ENCODE measurements at regions not wholly inside any gene's neighbourhood (a gene's known extent, or its start where the extent isn't known, plus 50 kb on each side); places are given as distances from the start of the nearest gene placed in this dataset.

DNA sequence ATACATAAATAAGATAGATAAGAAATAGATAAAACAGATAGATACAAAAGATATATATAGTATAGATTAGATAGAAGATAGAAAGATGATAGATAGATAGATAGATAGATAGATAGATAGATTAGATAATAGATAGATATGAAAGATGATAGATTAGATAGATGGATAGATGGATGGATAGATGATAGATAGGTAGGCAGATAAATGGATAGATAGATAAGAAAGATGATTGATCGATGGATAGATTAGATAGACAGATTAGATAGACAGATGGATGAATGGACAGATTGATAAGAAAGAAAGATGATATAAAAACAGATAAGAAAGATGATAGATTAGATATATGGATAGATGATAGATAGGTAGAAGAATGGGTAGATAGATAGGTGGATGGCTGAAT lies 90.3 kb downstream of the SMIM20 start:
- intact Hi-C loops (cut with micrococcal nuclease): no loop called here
- CTCF ChIA-PET: no interaction called here

DNA sequence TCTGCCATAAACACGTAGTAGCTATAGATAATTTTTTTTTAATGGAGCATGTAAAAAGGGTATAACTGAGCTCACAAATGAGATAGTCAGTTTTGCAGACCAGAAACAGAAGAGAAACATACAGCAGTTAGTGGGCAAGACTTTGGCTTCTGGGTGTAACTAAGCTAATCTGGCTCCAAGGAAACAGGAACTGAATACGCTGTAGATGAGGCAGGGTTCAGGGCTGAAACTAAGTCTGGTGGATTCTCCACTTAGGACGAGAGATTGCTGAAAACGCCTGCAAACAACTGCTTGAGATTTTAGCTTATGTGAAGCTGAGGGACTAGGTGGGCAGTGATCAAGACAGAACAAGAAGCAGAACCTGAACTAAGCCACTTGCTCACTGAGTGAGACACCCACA lies 91.7 kb downstream of the SMIM20 start:
- TF ChIP-seq EZH2 (IDR thresholded peaks at IDR 0.05; ENCODE audit: low read length, unreplicated experiment) (no peak), EZH2phosphoT487 (IDR thresholded peaks at IDR 0.05; ENCODE audit: borderline replicate concordance, low read length) (no peak)
- TF ChIP-seq, protein P1, sequence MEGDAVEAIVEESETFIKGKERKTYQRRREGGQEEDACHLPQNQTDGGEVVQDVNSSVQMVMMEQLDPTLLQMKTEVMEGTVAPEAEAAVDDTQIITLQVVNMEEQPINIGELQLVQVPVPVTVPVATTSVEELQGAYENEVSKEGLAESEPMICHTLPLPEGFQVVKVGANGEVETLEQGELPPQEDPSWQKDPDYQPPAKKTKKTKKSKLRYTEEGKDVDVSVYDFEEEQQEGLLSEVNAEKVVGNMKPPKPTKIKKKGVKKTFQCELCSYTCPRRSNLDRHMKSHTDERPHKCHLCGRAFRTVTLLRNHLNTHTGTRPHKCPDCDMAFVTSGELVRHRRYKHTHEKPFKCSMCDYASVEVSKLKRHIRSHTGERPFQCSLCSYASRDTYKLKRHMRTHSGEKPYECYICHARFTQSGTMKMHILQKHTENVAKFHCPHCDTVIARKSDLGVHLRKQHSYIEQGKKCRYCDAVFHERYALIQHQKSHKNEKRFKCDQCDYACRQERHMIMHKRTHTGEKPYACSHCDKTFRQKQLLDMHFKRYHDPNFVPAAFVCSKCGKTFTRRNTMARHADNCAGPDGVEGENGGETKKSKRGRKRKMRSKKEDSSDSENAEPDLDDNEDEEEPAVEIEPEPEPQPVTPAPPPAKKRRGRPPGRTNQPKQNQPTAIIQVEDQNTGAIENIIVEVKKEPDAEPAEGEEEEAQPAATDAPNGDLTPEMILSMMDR (conservative IDR thresholded peaks at IDR 0.05; ENCODE audit: low read depth, low read length): no peak
- H3K27me3 ChIP-seq (ENCODE audit: low read length): no peaks in the 10 kb centered on the region
- H2AFZ ChIP-seq (ENCODE audit: low read length): no peak overlapping the region
- H3K4me3 ChIP-seq (ENCODE audit: low read length): no peak overlapping the region
- DNase-seq: no peak
- no peaks in the 10 kb centered on the region for H3K4me1 ChIP-seq (ENCODE audit: insufficient read depth, low read length)
- POLR2A ChIA-PET (ENCODE audit: unreplicated experiment): no interaction called here
- intact Hi-C loops (cut with micrococcal nuclease): no loop called here
- H3F3A ChIP-seq (ENCODE audit: low read length, unreplicated experiment): no peaks in the 10 kb centered on the region
- no peaks in the 10 kb centered on the region for H3K79me2 ChIP-seq (ENCODE audit: low read length)
- no TSS peak for BruUV-seq (replicated peaks)
- no peaks in the 10 kb centered on the region for H4K20me1 ChIP-seq (ENCODE audit: low read length)
- H3K27ac ChIP-seq (ENCODE audit: low read length): no peak overlapping the region
- no peak overlapping the region for H3K9ac ChIP-seq (ENCODE audit: low read length)
- H3K9me3 ChIP-seq (ENCODE audit: low read length): no peaks in the 10 kb centered on the region
- CTCF ChIA-PET: no interaction called here
- H3K4me2 ChIP-seq (ENCODE audit: low read length): no peak overlapping the region
- H3K36me3 ChIP-seq (ENCODE audit: low read depth, low read length): no peaks in the 10 kb centered on the region
- H3K9me2 ChIP-seq (replicated peaks; ENCODE audit: low read length): no peaks in the 10 kb centered on the region
- ATAC-seq: no peak

More for the DNA sequence above, 90.3 kb downstream of the SMIM20 start:
- H3K79me2 ChIP-seq (ENCODE audit: low read length): no peaks in the 10 kb centered on the region
- POLR2A ChIA-PET (ENCODE audit: unreplicated experiment): interaction anchor here (0.6 kb wide), 1 partner anchor 832 kb away, joined by 6 read pairs; no protein-coding TSS in a partner anchor
- ATAC-seq (no peak), DNase-seq (no peak)
- no peaks in the 10 kb centered on the region for H3K36me3 ChIP-seq (ENCODE audit: low read depth, low read length)
- no peaks in the 10 kb centered on the region for H3K9me3 ChIP-seq (ENCODE audit: low read length)
- no peaks in the 10 kb centered on the region for H3K9me2 ChIP-seq (replicated peaks; ENCODE audit: low read length)
- no peak overlapping the region for H3K4me2 ChIP-seq (ENCODE audit: low read length)
- H3F3A ChIP-seq (ENCODE audit: low read length, unreplicated experiment): no peaks in the 10 kb centered on the region
- no peak overlapping the region for H3K4me3 ChIP-seq (ENCODE audit: low read length)
- no peaks in the 10 kb centered on the region for H3K4me1 ChIP-seq (ENCODE audit: insufficient read depth, low read length)
- TF ChIP-seq EZH2 (IDR thresholded peaks at IDR 0.05; ENCODE audit: low read length, unreplicated experiment) (no peak), EZH2phosphoT487 (IDR thresholded peaks at IDR 0.05; ENCODE audit: borderline replicate concordance, low read length) (no peak)
- TF ChIP-seq, protein P1 (conservative IDR thresholded peaks at IDR 0.05; ENCODE audit: low read depth, low read length): no peak
- H3K27me3 ChIP-seq (ENCODE audit: low read length): no peaks in the 10 kb centered on the region
- H4K20me1 ChIP-seq (ENCODE audit: low read length): no peaks in the 10 kb centered on the region
- H3K27ac ChIP-seq (ENCODE audit: low read length): no peak overlapping the region
- no peak overlapping the region for H3K9ac ChIP-seq (ENCODE audit: low read length)
- BruUV-seq (replicated peaks): no TSS peak
- H2AFZ ChIP-seq (ENCODE audit: low read length): no peak overlapping the region

DNA sequence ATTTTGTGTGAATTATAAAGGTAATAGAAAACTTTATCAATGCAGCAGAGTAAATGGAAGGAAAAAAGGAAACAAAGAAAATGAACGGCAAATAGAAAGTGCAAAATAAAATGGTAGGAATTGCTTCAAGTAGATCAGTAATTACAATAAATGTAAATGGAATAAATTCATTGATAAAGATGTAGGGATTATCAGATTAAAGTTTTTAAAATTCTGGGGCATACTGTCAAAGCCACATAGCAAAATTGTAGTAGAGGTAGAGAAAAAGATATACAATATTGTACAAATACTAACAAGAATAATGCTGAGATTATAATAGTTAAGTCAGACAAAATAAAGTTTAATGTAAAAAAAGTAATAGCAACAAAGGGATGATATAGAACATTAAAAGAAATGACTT lies 94.7 kb downstream of the SMIM20 start:
- Histone ChIP-seq H3K4me3 (ENCODE audit: low read length) (no peak overlapping the region), H3K36me3 (ENCODE audit: low read depth, low read length) (no peaks in the 10 kb centered on the region), H4K20me1 (ENCODE audit: low read length) (no peaks in the 10 kb centered on the region), H3K4me2 (ENCODE audit: low read length) (no peak overlapping the region), H3K27me3 (ENCODE audit: low read length) (no peaks in the 10 kb centered on the region), H3F3A (ENCODE audit: low read length, unreplicated experiment) (no peaks in the 10 kb centered on the region), H3K9me3 (ENCODE audit: low read length) (no peaks in the 10 kb centered on the region), H3K27ac (ENCODE audit: low read length) (no peak overlapping the region), H2AFZ (ENCODE audit: low read length) (no peak overlapping the region), H3K9ac (ENCODE audit: low read length) (no peak overlapping the region), H3K79me2 (ENCODE audit: low read length) (no peaks in the 10 kb centered on the region), H3K4me1 (ENCODE audit: insufficient read depth, low read length) (no peaks in the 10 kb centered on the region), H3K9me2 (replicated peaks; ENCODE audit: low read length) (no peaks in the 10 kb centered on the region)
- POLR2A ChIA-PET (ENCODE audit: unreplicated experiment): no interaction called here
- ATAC-seq (no peak), DNase-seq (no peak)
- TF ChIP-seq EZH2 (IDR thresholded peaks at IDR 0.05; ENCODE audit: low read length, unreplicated experiment) (no peak), EZH2phosphoT487 (IDR thresholded peaks at IDR 0.05; ENCODE audit: borderline replicate concordance, low read length) (no peak)
- TF ChIP-seq, protein P1 (conservative IDR thresholded peaks at IDR 0.05; ENCODE audit: low read depth, low read length): no peak
- BruUV-seq (replicated peaks): no TSS peak
- CTCF ChIA-PET: no interaction called here
- intact Hi-C loops (cut with micrococcal nuclease): no loop called here

Data from PC-3 (cell line).